H9 (cell line): ENCODE measurements at regions not wholly inside any gene's neighbourhood (a gene's known extent, or its start where the extent isn't known, plus 50 kb on each side); places are given as distances from the start of the nearest gene placed in this dataset.

Source experiments
- DNase-seq: peaks from one replicate; pipeline ENCODE4 v3.0.0-alpha.2; 2017
- H2AFZ ChIP-seq: one replicate; pipeline ENCODE4 v1.6.1; 2013; ENCODE audit warnings: mild to moderate bottlenecking, low read length, control low read depth, moderate library complexity
- H2AK5ac ChIP-seq: 2 replicates; pipeline ENCODE4 v1.6.1; 2013; ENCODE audit warnings: low read length, control low read depth, mixed read lengths; ENCODE audit not compliant: insufficient read length
- H2BK120ac ChIP-seq: one replicate; pipeline ENCODE4 v1.6.1; 2013; ENCODE audit warnings: low read depth, mild to moderate bottlenecking, low read length, control low read depth, inconsistent platforms; ENCODE audit not compliant: poor library complexity, severe bottlenecking
- H2BK12ac ChIP-seq: 2 replicates; pipeline ENCODE4 v1.6.1; 2013; ENCODE audit warnings: low read length, control low read depth, mixed read lengths, low read depth; ENCODE audit not compliant: insufficient read length
- H2BK15ac ChIP-seq: 2 replicates; pipeline ENCODE4 v1.6.1; 2013; ENCODE audit warnings: low read depth, low read length, control low read depth
- H2BK20ac ChIP-seq: one replicate; pipeline ENCODE4 v1.6.1; 2013; ENCODE audit warnings: low read depth, mild to moderate bottlenecking, low read length, control low read depth, inconsistent platforms; ENCODE audit not compliant: poor library complexity, severe bottlenecking
- H2BK5ac ChIP-seq: 2 replicates; pipeline ENCODE4 v1.6.1; 2013; ENCODE audit warnings: low read length, control low read depth, mixed read lengths; ENCODE audit not compliant: insufficient read length
- H3K14ac ChIP-seq: 2 replicates; pipeline ENCODE4 v1.6.1; 2013; ENCODE audit warnings: low read length, control low read depth; ENCODE audit not compliant: insufficient read depth
- H3K18ac ChIP-seq: 2 replicates; pipeline ENCODE4 v1.6.1; 2013; ENCODE audit warnings: low read depth, mild to moderate bottlenecking, mixed read lengths, low read length, control low read depth; ENCODE audit not compliant: insufficient read length
- H3K23ac ChIP-seq: 2 replicates; pipeline ENCODE4 v1.6.1; 2013; ENCODE audit warnings: low read length, control low read depth, mixed read lengths, low read depth; ENCODE audit not compliant: insufficient read length
- H3K23me2 ChIP-seq: 2 replicates; pipeline ENCODE4 v1.6.1; 2013; ENCODE audit warnings: low read depth, mild to moderate bottlenecking, mixed read lengths, low read length, control low read depth; ENCODE audit not compliant: insufficient read length, poor library complexity, severe bottlenecking
- H3K27ac ChIP-seq: 2 replicates; pipeline ENCODE4 v1.5.1; 2013; ENCODE audit warnings: low read length, control low read depth, mixed read lengths, low read depth; ENCODE audit not compliant: insufficient read length
- H3K27me3 ChIP-seq: 2 replicates; pipeline ENCODE4 v1.6.1; 2013; ENCODE audit warnings: low read length, control low read depth, inconsistent platforms; ENCODE audit not compliant: insufficient read depth
- H3K4ac ChIP-seq: 2 replicates; pipeline ENCODE4 v1.6.1; 2013; ENCODE audit warnings: low read depth, mild to moderate bottlenecking, control low read depth, inconsistent platforms, low read length, moderate library complexity
- H3K4me1 ChIP-seq: 2 replicates; pipeline ENCODE4 v1.6.1; 2013; ENCODE audit warnings: low read length, control low read depth, inconsistent platforms; ENCODE audit not compliant: insufficient read depth
- H3K4me2 ChIP-seq: 2 replicates; pipeline ENCODE4 v1.6.1; 2013; ENCODE audit warnings: low read length, control low read depth, mixed read lengths; ENCODE audit not compliant: insufficient read length, insufficient read depth
- H3K56ac ChIP-seq: 2 replicates; pipeline ENCODE4 v1.6.1; 2013; ENCODE audit warnings: low read depth, mild to moderate bottlenecking, mixed read lengths, low read length, control low read depth; ENCODE audit not compliant: insufficient read length
- H3K79me1 ChIP-seq: 2 replicates; pipeline ENCODE4 v1.6.1; 2013; ENCODE audit warnings: low read depth, mild to moderate bottlenecking, moderate library complexity, low read length, control low read depth, inconsistent platforms; ENCODE audit not compliant: insufficient read depth, poor library complexity, severe bottlenecking
- H3K79me2 ChIP-seq: 2 replicates; pipeline ENCODE4 v1.6.1; 2013; ENCODE audit warnings: low read length, control low read depth, inconsistent platforms; ENCODE audit not compliant: insufficient read depth
- H3K9ac ChIP-seq: 2 replicates; pipeline ENCODE4 v1.6.1; 2013; ENCODE audit warnings: low read length, control low read depth, mixed read lengths; ENCODE audit not compliant: insufficient read length; ENCODE audit errors: extremely low read depth
- H3K9me3 ChIP-seq: one replicate; pipeline ENCODE4 v1.6.1; 2013; ENCODE audit warnings: low read depth, low read length, inconsistent platforms; ENCODE audit not compliant: control insufficient read depth
- H3T11ph ChIP-seq: one replicate; pipeline ENCODE4 v1.6.1; 2013; ENCODE audit warnings: mild to moderate bottlenecking, low read length, control low read depth, inconsistent platforms
- H4K20me1 ChIP-seq: one replicate; pipeline ENCODE4 v1.6.1; 2013; ENCODE audit not compliant: control insufficient read depth, insufficient read length, insufficient read depth
- H4K5ac ChIP-seq: 2 replicates; pipeline ENCODE4 v1.6.1; 2013; ENCODE audit warnings: low read depth, mild to moderate bottlenecking, mixed read lengths, low read length, control low read depth; ENCODE audit not compliant: insufficient read length
- H4K8ac ChIP-seq: replicated peaks from 2 replicates; pipeline ENCODE4 v1.6.1; 2013; ENCODE audit warnings: low read length, control low read depth, mixed read lengths, low read depth; ENCODE audit not compliant: insufficient read length
- H4K91ac ChIP-seq: 2 replicates; pipeline ENCODE4 v1.6.1; 2013; ENCODE audit warnings: low read depth, mild to moderate bottlenecking, moderate library complexity, mixed read lengths, low read length, control low read depth; ENCODE audit not compliant: insufficient read length
- H3K27ac Mint-ChIP-seq, 3 experiments: 2 replicates in 2 of 3; 3 replicates in 1 of 3; pipeline ENCODE4 v1.8.0; 2020 to 2021; ENCODE audit warnings: mixed read lengths in 3 of 3, mild to moderate bottlenecking in 1 of 3, moderate library complexity in 1 of 3
- H3K27me3 Mint-ChIP-seq: 2 replicates; pipeline ENCODE4 v1.8.0; 2021; ENCODE audit warnings: low read depth, mild to moderate bottlenecking, moderate library complexity, mixed read lengths
- H3K36me3 Mint-ChIP-seq, 3 experiments: 2 replicates in 2 of 3; 3 replicates in 1 of 3; pipeline ENCODE4 v1.8.0; 2020 to 2021; ENCODE audit warnings: low read depth in 3 of 3, mixed read lengths in 3 of 3; ENCODE audit not compliant: insufficient read depth in 1 of 3
- H3K4me1 Mint-ChIP-seq, 2 experiments: 2 replicates each; pipeline ENCODE4 v1.8.0; 2020; ENCODE audit warnings: mixed read lengths in 2 of 2
- H3K4me3 Mint-ChIP-seq, 2 experiments: 2 replicates in 1 of 2; 3 replicates in 1 of 2; pipeline ENCODE4 v1.8.0; 2020 to 2021; ENCODE audit warnings: mild to moderate bottlenecking in 2 of 2, mixed read lengths in 2 of 2, moderate library complexity in 1 of 2
- H3K9me3 Mint-ChIP-seq, 2 experiments: 2 replicates in 1 of 2; 3 replicates in 1 of 2; pipeline ENCODE4 v1.8.0; 2020; ENCODE audit warnings: mild to moderate bottlenecking in 2 of 2, mixed read lengths in 2 of 2, moderate library complexity in 1 of 2
- CTCF ChIP-seq: fragments of 200-600 bp; sonication (generic); conservative IDR thresholded peaks from 3 replicates; pipeline ENCODE4 v1.8.0; 2021; ENCODE audit warnings: antibody characterized with exemption, mild to moderate bottlenecking
- WGBS: extraction: QIAGEN DNeasy Blood & Tissue Kit; methylation state at CpG from one replicate; pipeline ENCODE4 v1.1.7; 2013; ENCODE audit warnings: missing lambda C conversion rate, low lambda C conversion rate, mixed read lengths; ENCODE audit not compliant: insufficient read length; ENCODE audit errors: extremely low coverage; 5-methylcytosine and 5-hydroxymethylcytosine counted together

- H2BK12ac ChIP-seq = no peak overlapping the region
- no peak overlapping the region for H3K4me3 Mint-ChIP-seq
- no peak overlapping the region for H2BK5ac ChIP-seq
- no peak overlapping the region for H3K18ac ChIP-seq
- peaks cover 3% of the 10 kb centered on the region; the same call in 1 of the 2 replicates for H3K27me3 Mint-ChIP-seq
- H2BK15ac ChIP-seq = no peak overlapping the region
- no peak overlapping the region for H2BK120ac ChIP-seq
- H3K79me2 ChIP-seq = no peaks in the 10 kb centered on the region
- TF ChIP-seq CTCF = no peak
- H3K4ac ChIP-seq = no peak overlapping the region
- H3T11ph ChIP-seq = no peak overlapping the region
- H2BK20ac ChIP-seq = no peak overlapping the region
- no peak overlapping the region for H3K56ac ChIP-seq
- H3K36me3 Mint-ChIP-seq = no peaks in the 10 kb centered on the region; a peak in 1 of 7 replicates
- no peaks in the 10 kb centered on the region for H3K79me1 ChIP-seq
- no peaks in the 10 kb centered on the region for H3K27me3 ChIP-seq
- no peak overlapping the region for H2AK5ac ChIP-seq
- no peaks in the 10 kb centered on the region; a peak in 1 of 5 replicates for H3K9me3 Mint-ChIP-seq
- peaks cover 7% of the 10 kb centered on the region; the same call in 1 of the 2 replicates for H3K4me1 ChIP-seq
- peaks cover 7% of the 10 kb centered on the region in 2 experiments for H3K4me1 Mint-ChIP-seq
- H3K4me2 ChIP-seq = no peak overlapping the region
- no peak overlapping the region for H3K27ac ChIP-seq
- WGBS = no CpG with 5 or more reads among the region's 9 CpGs
- no peak overlapping the region for H4K8ac ChIP-seq
- no peak overlapping the region for H3K14ac ChIP-seq
- no peak overlapping the region for H3K23ac ChIP-seq
- no peak overlapping the region for H3K27ac Mint-ChIP-seq
- H3K9ac ChIP-seq = no peak overlapping the region
- H4K91ac ChIP-seq = no peak overlapping the region
- H4K5ac ChIP-seq = no peak overlapping the region
- H3K23me2 ChIP-seq = no peaks in the 10 kb centered on the region
- H4K20me1 ChIP-seq = no peaks in the 10 kb centered on the region
- no peak for DNase-seq
- H2AFZ ChIP-seq = no peak overlapping the region
- no peaks in the 10 kb centered on the region for H3K9me3 ChIP-seq
These were observed 91.2 kb upstream of the EXOC2 start for GRCh38 chr6:783966-784735.
